ENCODE measurements at regions not wholly inside any gene's neighbourhood (a gene's known extent, or its start where the extent isn't known, plus 50 kb on each side); places are given as distances from the start of the nearest gene placed in this dataset.

- Histone ChIP-seq H3F3A (replicated peaks; ENCODE audit: insufficient read depth) (no peaks in the 10 kb centered on the region), H3K9ac (no peak overlapping the region), H3K9me3 (no peaks in the 10 kb centered on the region), H4K20me1 (ENCODE audit: insufficient read depth) (no peaks in the 10 kb centered on the region), H3K79me2 (ENCODE audit: insufficient read depth) (no peaks in the 10 kb centered on the region), H3K36me3 (replicated peaks in 1 of 2; ENCODE audit: control insufficient read depth in 1 of 2, insufficient read depth in 2 of 2, low read length in 1 of 2) (no peaks in the 10 kb centered on the region), H3K9me2 (no peaks in the 10 kb centered on the region), H3K4me2 (no peak overlapping the region), H3K27ac (ENCODE audit: low read depth in 2 of 2, low read length in 1 of 2) (no peak overlapping the region), H3K4me1 (ENCODE audit: control insufficient read depth in 1 of 2, insufficient read depth in 2 of 2, low read depth in 1 of 2, low read length in 1 of 2) (no peaks in the 10 kb centered on the region), H3K27me3 (ENCODE audit: insufficient read depth) (no peaks in the 10 kb centered on the region), H2AFZ (ENCODE audit: low read depth) (no peak overlapping the region), H3K4me3 (ENCODE audit: low read depth in 2 of 2, low read length in 1 of 2) (no peak overlapping the region)
- ChIA-PET CTCF (no interaction called here), POLR2A (no interaction called here)
- TF ChIP-seq, protein P1, sequence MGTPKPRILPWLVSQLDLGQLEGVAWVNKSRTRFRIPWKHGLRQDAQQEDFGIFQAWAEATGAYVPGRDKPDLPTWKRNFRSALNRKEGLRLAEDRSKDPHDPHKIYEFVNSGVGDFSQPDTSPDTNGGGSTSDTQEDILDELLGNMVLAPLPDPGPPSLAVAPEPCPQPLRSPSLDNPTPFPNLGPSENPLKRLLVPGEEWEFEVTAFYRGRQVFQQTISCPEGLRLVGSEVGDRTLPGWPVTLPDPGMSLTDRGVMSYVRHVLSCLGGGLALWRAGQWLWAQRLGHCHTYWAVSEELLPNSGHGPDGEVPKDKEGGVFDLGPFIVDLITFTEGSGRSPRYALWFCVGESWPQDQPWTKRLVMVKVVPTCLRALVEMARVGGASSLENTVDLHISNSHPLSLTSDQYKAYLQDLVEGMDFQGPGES (IDR thresholded peaks at IDR 0.05; ENCODE audit: low read depth, low read length) = no peak
- TF ChIP-seq ELF1 (IDR thresholded peaks at IDR 0.05) = no peak
- no peak for TF ChIP-seq TAF1 (IDR thresholded peaks at IDR 0.05; ENCODE audit: borderline replicate concordance, low read depth, low read length)
- TF ChIP-seq, protein P2, sequence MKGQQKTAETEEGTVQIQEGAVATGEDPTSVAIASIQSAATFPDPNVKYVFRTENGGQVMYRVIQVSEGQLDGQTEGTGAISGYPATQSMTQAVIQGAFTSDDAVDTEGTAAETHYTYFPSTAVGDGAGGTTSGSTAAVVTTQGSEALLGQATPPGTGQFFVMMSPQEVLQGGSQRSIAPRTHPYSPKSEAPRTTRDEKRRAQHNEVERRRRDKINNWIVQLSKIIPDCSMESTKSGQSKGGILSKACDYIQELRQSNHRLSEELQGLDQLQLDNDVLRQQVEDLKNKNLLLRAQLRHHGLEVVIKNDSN (IDR thresholded peaks at IDR 0.05; ENCODE audit: borderline replicate concordance, low read depth) = no peak
- TF ChIP-seq ZBTB33 (IDR thresholded peaks at IDR 0.05; ENCODE audit: borderline replicate concordance, low read depth) = no peak
- TF ChIP-seq EZH2phosphoT487 (IDR thresholded peaks at IDR 0.05; ENCODE audit: borderline replicate concordance, low read depth) = no peak
- no peak for TF ChIP-seq GABPA (IDR thresholded peaks at IDR 0.05; ENCODE audit: low read depth)
- no peak for TF ChIP-seq FOSL2 (IDR thresholded peaks at IDR 0.05; ENCODE audit: borderline replicate concordance, low read depth)
- no peak for TF ChIP-seq POLR2AphosphoS5 (IDR thresholded peaks at IDR 0.05; ENCODE audit: low read depth, low read length)
- TF ChIP-seq USF2 (IDR thresholded peaks at IDR 0.05; ENCODE audit: borderline replicate concordance, low read depth, low read length) = no peak
- TF ChIP-seq, protein P3, sequence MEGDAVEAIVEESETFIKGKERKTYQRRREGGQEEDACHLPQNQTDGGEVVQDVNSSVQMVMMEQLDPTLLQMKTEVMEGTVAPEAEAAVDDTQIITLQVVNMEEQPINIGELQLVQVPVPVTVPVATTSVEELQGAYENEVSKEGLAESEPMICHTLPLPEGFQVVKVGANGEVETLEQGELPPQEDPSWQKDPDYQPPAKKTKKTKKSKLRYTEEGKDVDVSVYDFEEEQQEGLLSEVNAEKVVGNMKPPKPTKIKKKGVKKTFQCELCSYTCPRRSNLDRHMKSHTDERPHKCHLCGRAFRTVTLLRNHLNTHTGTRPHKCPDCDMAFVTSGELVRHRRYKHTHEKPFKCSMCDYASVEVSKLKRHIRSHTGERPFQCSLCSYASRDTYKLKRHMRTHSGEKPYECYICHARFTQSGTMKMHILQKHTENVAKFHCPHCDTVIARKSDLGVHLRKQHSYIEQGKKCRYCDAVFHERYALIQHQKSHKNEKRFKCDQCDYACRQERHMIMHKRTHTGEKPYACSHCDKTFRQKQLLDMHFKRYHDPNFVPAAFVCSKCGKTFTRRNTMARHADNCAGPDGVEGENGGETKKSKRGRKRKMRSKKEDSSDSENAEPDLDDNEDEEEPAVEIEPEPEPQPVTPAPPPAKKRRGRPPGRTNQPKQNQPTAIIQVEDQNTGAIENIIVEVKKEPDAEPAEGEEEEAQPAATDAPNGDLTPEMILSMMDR (IDR thresholded peaks at IDR 0.05) = no peak
- no peak for TF ChIP-seq MXI1 (IDR thresholded peaks at IDR 0.05; ENCODE audit: low read depth, low read length)
- no peak for TF ChIP-seq SIN3A (IDR thresholded peaks at IDR 0.05; ENCODE audit: borderline replicate concordance, low read depth, low read length)
- TF ChIP-seq FOXJ3 (CRISPR knock-in tag; IDR thresholded peaks at IDR 0.05) = no peak
- no peak for TF ChIP-seq RAD21 (IDR thresholded peaks at IDR 0.05; ENCODE audit: low read length)
- no peak for TF ChIP-seq FOXM1 (IDR thresholded peaks at IDR 0.05; ENCODE audit: low read depth)
- no peak for TF ChIP-seq MAX (IDR thresholded peaks at IDR 0.05; ENCODE audit: low read depth)
- no peak for TF ChIP-seq MEF2A (IDR thresholded peaks at IDR 0.05; ENCODE audit: borderline replicate concordance, low read depth)
- no peak for TF ChIP-seq NFIC (IDR thresholded peaks at IDR 0.05; ENCODE audit: borderline replicate concordance)
- TF ChIP-seq, protein P4, sequence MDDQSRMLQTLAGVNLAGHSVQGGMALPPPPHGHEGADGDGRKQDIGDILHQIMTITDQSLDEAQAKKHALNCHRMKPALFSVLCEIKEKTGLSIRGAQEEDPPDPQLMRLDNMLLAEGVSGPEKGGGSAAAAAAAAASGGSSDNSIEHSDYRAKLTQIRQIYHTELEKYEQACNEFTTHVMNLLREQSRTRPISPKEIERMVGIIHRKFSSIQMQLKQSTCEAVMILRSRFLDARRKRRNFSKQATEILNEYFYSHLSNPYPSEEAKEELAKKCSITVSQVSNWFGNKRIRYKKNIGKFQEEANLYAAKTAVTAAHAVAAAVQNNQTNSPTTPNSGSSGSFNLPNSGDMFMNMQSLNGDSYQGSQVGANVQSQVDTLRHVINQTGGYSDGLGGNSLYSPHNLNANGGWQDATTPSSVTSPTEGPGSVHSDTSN (IDR thresholded peaks at IDR 0.05) = no peak
- WGBS (ENCODE audit: low lambda C conversion rate) = 41% methylated on average over 6 of the region's 6 CpGs
- DNase-seq = no peak
Measured at GRCh38 chr1:185477638-185478580, 160.9 kb upstream of the IVNS1ABP start.
